H1 (cell line): ENCODE measurements at regions not wholly inside any gene's neighbourhood (a gene's known extent, or its start where the extent isn't known, plus 50 kb on each side); places are given as distances from the start of the nearest gene placed in this dataset.

Source experiments
- EGR1 ChIP-seq: IDR thresholded peaks from 2 replicates; pipeline ENCODE4 v1.6.1; 2011; ENCODE audit warnings: low read depth, low read length, borderline replicate concordance
- SIX5 ChIP-seq: IDR thresholded peaks from 2 replicates; pipeline ENCODE4 v1.6.1; 2011; ENCODE audit warnings: mild to moderate bottlenecking, low read depth, low read length
- YY1 ChIP-seq: IDR thresholded peaks from 2 replicates; pipeline ENCODE4 v1.6.1; 2011; ENCODE audit warnings: low read depth, mild to moderate bottlenecking, low read length

GRCh38 chr11:24286238-24286637 lies 210.6 kb upstream of the LUZP2 start (continued):
- TF ChIP-seq SIX5 (no peak), EGR1 (no peak), YY1 (no peak)
